Iris pigment epithelial cell (primary cell): ENCODE measurements at regions not wholly inside any gene's neighbourhood (a gene's known extent, or its start where the extent isn't known, plus 50 kb on each side); places are given as distances from the start of the nearest gene placed in this dataset.
A peak's percentile ranks its signal among the peaks of the same experiment; 100 is the strongest.

Experiments used
- DNase-seq: peaks from one replicate; pipeline ENCODE4 v3.0.0-alpha.2; 2011; ENCODE audit warnings: low read depth

DNA sequence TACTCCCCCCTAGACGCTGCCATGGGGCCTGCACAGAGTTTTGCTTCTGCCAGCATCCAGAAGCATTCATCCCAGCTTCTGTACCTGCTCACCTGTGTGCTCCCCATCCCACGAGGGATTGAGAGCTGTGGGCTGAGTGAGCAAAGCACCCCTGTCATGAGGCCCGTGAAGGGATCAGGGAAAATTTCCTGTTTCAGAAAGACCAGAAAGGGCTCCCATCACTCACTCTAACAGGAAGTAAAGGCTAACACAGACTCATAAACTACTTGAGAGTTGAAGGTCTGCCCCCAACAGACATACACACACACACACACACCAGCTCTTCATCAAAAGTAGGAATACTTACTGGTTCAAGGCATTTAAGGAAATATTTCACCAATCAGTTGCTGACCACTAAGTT is 256.5 kb upstream of the NT5E start:
- no peak for DNase-seq

DNA sequence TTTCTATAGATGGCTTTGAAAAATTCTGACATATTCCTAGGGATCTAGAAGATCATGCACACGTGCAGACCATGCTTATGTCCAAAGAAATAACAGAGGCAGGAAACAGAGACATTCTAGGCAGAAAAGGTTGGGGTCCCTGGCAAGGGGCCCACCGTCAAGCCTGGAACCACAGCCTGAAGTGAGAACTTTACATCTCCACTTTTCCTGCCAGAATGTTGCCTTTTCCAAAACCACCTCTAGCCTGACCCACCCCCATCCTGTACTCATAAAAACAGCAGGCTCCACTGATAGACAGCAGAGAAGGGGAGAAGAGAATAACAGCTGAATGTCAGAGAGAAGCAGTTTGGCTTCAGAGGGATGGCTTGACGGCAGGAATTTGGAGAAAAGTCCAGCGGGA is 257.3 kb upstream of the NT5E start:
- DNase-seq: no peak

DNA sequence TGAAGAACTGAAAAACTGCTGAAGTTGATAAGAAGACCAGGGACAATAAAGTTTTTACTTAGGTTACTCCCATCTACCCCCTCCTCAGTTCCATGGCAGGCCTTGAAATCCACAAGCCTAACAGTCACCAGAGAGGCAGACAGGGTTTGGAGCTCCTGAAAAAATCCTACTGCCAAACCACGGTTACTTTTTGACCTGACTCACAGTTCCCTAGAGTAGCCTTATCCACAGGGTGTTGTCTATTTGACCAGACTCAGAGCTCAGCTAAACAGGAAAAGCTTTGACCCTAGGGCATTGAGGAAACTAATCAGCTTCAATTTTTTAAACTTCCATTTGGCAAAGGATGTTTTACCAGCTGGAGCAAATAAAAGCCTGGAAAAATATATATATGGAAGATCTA is 257.7 kb upstream of the NT5E start:
- DNase-seq: peak; percentile 26

DNA sequence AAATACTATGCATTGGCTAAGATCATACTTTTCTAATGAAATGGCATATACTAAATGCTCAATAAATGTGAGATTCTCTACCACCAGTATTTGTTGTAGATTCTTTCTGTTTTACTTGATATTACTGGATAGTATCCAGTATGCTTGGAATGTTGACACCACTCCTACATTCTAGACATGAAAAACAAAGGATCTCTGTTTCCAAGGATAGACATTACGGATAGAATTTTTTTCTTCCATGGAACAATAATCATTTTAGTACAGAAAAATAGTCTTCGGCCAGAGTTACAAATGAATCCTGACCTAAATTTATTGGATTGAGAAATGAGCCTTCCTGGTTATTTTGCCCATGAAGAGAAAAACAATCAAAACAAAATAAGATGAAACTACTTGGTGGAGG is 258.2 kb upstream of the NT5E start:
- DNase-seq: peak; percentile 23

DNA sequence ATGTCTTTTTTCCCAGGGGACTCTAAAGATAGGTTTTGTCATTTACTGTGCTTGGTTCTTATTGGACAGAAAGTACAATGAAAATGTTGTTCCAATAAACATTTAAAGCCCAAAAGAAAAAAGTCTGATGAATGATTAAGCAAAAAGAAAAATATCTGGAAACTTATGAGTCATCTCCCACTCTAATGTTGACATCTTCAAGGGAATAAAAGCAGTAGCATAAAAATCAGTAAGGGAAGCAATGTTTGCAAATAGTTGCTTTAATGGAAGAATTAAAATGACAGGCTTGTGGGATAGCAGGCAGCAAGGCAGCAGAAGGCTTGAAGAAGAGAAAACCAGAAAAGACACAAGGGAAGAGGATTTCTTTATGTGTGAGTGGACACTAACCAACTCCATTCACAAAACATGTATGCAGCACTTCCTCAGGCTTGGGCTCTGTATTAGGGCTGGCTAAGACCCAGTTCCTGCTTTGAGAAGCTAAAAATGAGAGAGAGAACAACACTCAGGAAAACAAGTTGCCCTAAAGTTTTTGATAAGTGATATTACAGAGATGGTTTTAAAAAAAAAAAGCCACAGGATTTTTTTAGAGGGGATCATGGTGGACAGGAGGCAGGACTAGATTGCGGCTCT is 263.2 kb upstream of the NT5E start:
- peak; percentile 59 for DNase-seq

DNA sequence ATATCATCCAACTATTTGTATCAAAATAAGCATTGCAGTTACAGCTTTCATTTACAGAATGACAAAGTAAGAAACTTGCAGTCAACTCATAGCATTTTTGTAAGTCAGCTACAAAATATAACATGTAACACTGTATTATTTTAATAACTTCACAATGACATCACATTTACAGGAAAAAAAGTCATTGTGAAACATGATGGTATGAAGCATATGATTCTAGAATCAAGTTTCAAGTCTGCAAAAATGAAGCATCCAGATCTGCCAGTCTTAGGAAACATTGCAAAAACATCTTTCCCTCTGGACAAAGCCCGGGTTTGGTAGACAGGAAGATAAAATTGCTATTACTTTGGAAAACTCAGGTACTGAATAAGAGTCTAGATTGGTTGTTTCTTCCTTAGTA is 263.9 kb upstream of the NT5E start:
- peak; percentile 70 for DNase-seq

DNA sequence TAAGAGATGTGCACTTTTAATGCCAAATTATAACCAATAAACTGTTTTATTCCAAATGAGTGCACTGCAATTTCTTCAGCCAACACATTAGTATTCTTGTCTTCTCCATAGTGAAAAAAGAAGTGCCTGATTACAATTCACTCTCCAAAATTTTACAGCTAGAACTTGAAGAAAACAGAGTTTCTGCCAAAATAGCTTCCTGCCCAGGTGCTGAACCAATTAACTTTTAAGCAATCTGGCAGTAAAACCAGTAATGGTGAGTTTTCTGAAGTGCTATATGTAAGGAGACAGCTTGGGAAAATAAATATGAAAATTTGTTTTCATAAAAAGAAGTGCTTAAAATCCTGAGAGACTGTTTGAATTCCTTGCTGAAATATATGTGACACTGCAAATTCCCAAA is 266.0 kb upstream of the NT5E start:
- DNase-seq: no peak

DNA sequence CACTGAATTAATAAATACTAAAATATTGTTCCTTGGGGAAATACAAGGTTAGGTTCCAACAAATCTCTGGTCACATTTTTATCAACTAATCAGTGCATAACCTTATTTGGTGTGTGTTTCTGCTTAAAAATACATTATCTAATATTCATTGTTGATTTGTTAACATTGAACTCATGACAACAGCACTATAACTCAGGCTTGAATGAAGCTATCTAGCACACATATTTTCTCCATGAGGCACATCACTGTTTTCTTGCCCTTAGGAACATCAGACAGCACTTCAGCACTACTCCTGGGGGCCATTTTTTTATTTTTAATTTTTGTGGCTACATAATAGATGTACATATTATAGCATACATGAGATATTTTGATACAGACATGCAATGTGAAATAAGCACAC is 277.2 kb upstream of the NT5E start:
- DNase-seq: no peak

DNA sequence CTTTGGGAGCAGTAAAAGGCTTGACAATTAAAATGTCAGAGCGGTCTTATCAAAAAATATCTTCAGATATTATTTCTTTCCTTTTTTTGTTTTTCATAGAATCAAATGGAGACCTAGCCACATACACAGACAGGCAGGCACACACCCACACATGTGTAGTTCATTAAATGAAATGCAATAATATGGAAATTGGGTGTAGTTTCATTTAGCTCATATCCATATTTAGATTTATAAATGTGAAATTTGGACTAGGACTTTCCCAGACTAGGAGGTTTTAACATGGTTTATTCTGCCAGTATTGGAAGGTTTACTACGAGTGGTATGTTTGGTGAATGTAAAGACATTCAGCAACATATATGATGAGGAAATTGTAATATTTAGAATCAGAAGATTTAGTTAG is 277.7 kb upstream of the NT5E start:
- DNase-seq: no peak

DNA sequence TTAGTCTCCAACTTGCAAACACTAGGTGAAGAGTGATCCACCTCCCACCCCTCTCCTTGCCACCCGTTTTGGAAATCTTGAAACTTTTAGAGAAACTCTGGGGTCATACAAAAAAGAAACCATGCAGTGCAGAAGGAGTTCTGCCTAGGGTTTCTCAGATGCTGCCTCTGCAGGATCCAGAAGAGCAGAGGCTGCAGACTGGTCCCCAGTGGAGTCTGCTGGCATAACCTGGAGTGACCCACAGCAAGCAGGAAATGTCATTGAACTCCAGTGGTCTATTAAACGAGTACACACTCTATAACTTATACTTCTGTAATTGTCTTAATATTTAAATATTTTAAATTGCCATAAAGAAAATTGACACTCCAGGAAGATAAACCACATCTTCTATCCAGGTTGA is 280.7 kb upstream of the NT5E start:
- no peak for DNase-seq

DNA sequence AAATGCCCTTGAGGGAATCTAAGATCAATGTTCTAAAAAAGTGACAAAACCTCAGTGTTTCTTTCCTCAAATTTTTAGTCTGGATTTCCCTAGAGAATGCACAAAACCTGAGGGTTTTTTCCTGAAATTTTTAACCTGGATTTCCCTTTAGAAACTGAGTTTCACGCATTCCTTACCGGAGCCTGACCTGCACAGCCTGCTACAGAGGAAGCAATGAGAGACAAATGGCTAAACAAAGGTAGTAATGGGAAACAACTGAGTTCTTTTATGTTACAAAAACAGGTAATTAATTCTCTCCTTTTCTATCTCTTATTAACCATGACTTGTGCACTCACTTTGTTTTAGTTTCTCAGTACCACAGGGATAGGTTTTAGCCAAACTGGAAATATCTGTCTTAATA is 281.7 kb upstream of the NT5E start:
- no peak for DNase-seq

DNA sequence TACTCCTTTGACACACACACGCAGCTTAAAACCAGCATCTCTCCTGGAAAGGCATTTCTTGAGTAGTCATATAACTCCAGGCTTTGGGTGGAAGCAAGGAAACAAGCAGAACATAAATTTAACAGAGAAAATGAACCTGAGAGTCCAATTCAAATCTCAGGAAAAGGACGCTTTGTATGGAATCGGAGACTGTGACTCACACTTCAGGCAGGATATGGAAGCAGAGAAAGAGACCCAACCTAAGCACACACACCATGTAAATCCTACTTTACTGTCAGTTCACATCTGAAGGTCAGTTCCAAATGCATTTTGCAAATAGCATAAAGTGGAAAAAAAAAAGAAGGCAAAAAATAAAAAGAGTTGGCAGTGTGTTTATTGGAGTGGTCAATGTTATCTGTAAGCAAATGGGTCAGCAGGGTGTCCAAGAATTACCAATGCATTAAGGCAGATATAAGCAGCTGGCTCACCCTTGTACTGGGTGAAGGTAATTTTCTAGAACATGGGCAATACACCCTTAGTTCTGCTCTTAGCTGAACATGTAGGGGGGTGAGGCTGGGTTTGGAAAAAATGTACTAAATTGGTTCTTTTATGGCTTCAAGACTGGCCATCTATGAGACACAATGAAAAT is 283.7 kb upstream of the NT5E start:
- DNase-seq: no peak

DNA sequence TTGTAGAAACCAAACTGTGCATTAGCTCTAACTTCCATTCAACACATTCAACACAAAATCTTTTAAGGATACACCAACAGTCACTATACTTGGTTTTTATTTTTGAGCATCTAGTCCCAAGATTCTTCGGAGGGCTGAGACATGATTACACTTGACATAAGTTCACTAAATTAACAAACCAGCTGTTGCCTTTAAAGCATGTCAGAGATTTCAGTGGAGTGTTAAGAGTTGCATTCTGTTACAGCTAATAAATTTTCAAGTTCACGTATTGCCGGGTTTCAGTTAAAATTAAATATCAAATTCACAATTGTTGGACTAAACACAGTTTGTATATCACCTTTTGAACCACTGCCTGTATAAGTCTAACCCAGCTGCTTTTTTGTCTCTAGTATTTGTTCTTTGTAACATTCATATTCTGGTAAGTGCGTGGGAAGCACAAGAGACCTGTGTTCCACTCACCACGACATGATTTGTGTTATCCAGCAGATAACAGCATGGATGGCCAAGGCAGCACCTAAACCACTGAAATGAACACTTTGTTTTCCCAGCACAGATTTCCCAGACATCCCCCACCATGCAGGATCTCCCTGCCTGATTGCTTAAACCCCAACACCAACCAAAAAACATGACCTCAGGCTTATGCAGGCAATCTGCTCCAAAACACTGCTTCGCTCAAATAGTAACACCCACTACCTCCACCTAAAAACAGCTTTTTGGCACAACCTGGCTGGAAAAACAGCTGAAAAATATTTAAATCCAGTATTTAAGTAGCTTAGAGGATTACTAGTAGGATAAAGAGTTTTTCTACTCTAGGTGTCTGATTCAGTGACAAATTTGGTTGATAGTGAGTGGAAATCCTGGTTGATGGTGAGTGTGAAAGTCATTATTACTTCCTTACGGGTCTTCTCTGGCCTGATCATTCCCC is 286.5 kb upstream of the NT5E start:
- DNase-seq: no peak

DNA sequence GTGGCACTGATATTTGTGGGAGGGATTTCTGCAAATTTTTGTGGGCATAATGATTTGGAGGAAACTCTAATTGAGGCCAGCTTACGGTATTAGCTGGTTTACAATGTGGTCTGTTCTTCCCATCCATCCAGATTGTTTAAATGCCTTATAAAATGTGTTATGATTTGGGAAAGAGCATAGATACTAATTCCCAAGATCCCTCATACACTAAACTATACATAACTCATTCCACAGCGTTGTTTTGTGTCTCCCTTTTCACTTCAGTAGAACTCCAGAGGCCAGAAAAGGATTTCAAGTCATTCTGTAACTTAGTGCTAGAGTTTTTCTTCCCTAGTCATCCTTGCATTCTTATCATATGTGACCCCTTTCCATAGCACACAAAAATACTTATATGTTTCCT is 292.6 kb upstream of the NT5E start:
- DNase-seq: no peak

DNA sequence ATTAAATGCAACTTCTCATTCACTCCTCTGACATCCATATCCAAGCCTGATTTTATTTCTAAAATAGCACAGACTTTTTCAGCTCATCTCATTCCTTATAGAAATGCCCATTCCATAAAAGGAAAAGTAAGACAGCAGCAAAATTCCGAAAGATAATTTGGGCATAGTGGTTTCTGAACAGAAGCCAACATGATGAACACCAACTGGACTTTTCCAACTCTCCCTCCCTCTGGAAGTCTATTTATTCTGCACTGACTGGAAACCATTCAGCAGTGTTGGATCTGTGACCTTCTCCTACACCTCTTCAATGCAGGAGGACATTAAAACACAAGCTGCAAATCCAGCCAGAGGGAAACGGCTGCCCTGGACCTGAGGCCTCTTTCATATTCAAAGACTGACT is 306.2 kb upstream of the NT5E start:
- no peak for DNase-seq

DNA sequence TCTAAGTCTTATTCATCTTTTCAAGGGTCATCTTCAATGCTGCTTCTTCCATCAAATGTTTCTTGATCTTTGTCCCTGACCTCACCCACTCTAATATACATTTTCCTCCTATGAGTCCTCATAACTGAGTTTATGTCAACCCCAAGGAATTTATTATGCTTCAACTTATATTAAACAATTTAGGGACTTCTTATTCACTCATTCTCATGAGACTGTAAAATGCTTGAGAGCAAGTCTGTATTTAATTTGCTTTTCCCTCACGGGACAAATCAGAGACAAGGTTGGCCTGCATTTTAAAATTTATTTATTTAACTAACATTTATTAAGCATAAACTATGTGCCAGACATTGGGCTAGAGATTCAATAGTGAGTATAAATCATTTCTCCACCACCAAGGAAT is 312.0 kb upstream of the NT5E start:
- no peak for DNase-seq

DNA sequence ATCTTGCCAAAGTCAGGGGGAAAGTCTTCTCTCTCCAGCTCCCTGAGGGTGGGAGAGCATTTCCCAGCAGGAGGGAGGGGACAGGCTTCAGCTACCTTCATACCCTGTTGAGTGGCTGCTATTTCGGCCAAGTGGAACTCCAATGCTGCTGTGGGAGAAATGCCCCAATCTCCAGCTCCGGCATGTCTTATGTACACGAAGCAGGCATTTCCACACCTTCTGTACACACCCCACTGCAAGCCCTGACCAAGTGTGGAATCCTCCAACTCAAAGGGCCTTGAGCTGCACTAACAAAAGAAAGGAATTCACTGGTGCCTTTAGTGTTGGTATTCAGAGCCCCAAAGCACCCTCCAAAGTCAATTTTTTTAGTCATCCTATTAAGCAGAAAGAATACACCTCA is 313.6 kb upstream of the NT5E start:
- no peak for DNase-seq

DNA sequence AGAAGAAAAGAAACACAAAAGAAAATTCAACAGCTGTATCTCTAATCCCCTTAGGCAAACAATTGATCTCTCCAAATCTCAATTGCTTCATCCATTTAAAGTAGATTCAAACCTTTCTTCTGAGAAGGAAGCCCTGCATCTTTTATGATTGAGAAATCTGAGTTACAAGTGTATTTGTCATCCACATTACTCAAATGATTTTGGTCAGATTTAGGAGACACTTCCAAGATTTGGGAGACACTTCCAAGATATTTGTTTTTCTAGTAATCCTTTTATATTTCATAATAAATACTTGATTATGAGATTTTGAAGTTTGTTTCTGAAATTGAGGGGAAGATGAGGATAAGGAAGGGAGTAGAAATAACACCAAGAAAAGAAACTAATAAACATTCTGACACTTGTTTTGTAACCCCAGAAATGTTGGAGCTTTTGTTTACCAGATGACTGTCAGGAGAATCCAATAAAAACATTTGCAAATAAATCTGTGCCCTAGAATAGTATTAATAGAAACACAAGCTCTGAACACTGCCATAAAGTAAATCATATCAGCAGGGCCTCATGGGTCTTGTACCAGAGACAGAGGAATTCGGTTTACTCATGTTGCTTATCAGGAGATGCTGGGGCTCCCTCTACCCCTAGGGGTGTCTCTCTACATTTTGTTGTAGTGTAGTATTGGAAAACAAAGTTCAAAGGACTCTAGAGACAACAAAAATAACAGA is 314.3 kb upstream of the NT5E start:
- peak; percentile 29 for DNase-seq

DNA sequence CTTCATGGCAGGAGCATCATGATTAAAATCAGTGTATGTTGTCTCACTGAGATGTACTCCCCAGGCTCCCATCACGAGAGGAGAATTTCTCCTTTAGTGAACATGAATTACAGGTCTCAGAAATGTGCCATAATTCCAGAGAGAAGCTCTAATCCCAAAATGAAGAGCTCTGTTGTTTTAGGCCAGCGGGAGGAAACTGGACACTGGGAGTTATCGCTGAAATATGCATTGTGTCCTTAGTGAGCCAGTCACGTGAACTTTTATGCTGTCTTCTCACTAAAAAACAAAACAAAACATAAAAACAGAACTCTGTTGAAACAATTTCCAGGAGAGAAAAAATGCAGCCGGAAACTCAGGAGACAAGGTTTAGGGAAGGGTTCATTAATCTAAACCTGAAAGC is 315.7 kb upstream of the NT5E start:
- no peak for DNase-seq

DNA sequence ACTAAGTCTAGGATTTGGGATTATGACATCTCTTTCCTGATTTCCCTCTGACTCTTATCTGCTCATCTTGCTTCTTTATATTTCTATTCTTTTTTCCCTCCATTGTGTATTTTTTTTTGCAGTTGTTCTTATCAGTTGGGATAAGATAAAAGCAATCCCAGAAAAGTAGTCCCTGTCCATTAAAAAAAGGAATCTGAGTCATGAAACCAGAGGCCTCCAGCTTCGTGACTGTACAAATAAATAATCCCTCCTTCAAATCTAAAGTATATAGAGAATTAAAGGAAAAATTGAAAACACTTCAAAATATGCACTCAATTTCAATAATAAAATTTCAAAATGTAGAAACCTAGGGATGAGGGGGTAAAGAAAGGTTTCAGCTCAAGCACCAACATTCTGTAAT is 317.8 kb upstream of the NT5E start:
- DNase-seq: no peak

DNA sequence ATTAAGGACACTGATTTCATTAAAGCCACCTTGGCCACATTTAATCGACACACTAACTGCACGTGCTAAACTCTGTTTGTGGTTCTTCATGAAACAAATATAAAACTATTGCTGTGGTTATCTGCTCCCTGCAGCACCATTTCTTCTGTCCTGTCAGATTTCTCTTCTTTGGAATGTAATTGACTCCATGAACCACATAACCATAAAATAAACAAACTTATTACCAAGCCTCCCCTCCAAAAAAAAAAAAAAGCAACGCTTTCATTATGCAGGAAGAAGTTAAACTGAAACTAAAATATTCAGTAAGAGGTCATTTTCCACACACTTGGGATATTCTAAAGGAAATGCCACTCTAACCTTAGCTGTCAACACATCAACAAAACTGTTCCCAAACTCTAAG is 319.1 kb upstream of the NT5E start:
- peak; percentile 22 for DNase-seq

DNA sequence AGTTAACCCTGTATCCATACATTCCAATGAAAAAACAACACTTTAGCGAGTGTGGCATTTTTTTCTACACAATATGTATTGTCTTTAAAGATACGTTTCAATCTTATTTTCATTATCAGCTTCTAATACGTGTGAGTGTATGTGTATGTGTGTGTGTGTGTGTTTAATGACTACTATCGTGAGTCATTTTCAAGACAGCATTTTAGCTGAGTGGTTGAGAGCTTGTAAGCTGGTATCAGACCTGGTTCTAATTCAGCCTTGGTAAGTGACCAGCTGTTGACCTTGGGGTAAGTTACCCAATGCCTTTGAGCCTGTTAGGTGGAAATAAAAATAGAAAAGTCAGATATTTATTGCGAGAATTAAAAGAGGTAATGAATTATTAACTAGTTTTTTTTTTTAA is 320.0 kb upstream of the NT5E start:
- no peak for DNase-seq

DNA sequence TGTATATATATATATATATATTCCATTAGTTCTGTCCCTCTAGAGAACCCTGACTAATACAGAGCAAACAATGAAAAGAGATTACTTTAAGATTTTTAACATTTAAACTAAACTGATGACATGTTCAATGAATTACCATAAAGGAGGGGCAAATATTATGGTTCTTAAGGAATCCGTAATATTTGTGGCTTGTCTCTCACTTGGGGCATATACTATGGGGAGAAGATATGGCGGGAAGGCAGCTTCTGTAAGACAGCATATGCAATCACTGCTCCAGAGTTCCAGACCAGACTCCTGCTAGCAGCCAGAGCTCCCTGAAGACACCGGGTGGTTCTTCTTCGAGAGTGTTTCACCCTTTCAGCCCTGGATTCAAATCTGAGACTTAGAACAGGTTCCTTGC is 321.1 kb upstream of the NT5E start:
- no peak for DNase-seq
